Psoas muscle (tissue), 7 donors: ENCODE measurements at regions not wholly inside any gene's neighbourhood (a gene's known extent, or its start where the extent isn't known, plus 50 kb on each side); places are given as distances from the start of the nearest gene placed in this dataset.

ENCODE experiments used
- ATAC-seq, 4 donors: fragments of 200-7000 bp; cut with Tn5 transposase; one replicate each; pipeline ENCODE4 v1.9.1; 2020; ENCODE audit warnings: moderate library complexity in 3 of 4, mild to moderate bottlenecking in 2 of 4
- DNase-seq, 2 donors: peaks; one replicate each; pipeline ENCODE4 v3.0.0-alpha.2; 2020
- H3K27ac ChIP-seq: fragments of 200-600 bp; one replicate; pipeline ENCODE4 v1.8.0; 2022
- H3K27me3 ChIP-seq, 3 donors: fragments of 200-600 bp in 1 of 3; one replicate each; pipeline versions ENCODE4 v1.6.1 to v1.8.0; 2013 to 2022; ENCODE audit warnings: low read length in 2 of 3, mild to moderate bottlenecking in 2 of 3, moderate library complexity in 1 of 3; ENCODE audit not compliant: insufficient read depth in 3 of 3
- H3K36me3 ChIP-seq, 2 donors: fragments of 200-600 bp in 1 of 2; one replicate each; pipeline versions ENCODE4 v1.6.1 to v1.8.0; 2013 to 2022; ENCODE audit warnings: low read depth in 1 of 2, mild to moderate bottlenecking in 1 of 2, moderate library complexity in 1 of 2; ENCODE audit not compliant: insufficient read depth in 1 of 2
- H3K4me1 ChIP-seq: fragments of 200-600 bp; one replicate; pipeline ENCODE4 v1.8.0; 2022
- H3K4me3 ChIP-seq: fragments of 200-600 bp; one replicate; pipeline ENCODE4 v1.8.0; 2022; ENCODE audit warnings: mild to moderate bottlenecking
- H3K9me3 ChIP-seq: fragments of 200-600 bp; one replicate; pipeline ENCODE4 v1.8.0; 2022
- CTCF ChIP-seq: fragments of 200-600 bp; IDR thresholded peaks from one replicate; pipeline ENCODE4 v1.8.0; 2022; ENCODE audit warnings: antibody characterized with exemption
- WGBS, 3 donors: extraction: QIAGEN DNeasy Blood & Tissue Kit; methylation state at CpG; one replicate each; pipeline versions ENCODE4 v1.1.6 to v1.1.7; 2013; 5-methylcytosine and 5-hydroxymethylcytosine counted together
- intact Hi-C, 2 donors: fragments of 100-400 bp; cut with DNase I; formaldehyde crosslinking; loops; one replicate each; pipeline versions ENCODE4 v1.11.0 to v1.14.2; 2022
- donor health status: healthy with polysubstance abuse.
- donor health status: DM: no; HTN: no; CAD: no; lungs with moderate emphysema.
- donor health status: Bipolar disorder and iron deficiency.
- donor health status: healthy.
- donor health status: DM: yes; HTN: yes; CAD: no.
- donor health status: DM: no; HTN: no; CAD: no.
- donor health status: DM: yes; HTN: yes; CAD: no.

DNA sequence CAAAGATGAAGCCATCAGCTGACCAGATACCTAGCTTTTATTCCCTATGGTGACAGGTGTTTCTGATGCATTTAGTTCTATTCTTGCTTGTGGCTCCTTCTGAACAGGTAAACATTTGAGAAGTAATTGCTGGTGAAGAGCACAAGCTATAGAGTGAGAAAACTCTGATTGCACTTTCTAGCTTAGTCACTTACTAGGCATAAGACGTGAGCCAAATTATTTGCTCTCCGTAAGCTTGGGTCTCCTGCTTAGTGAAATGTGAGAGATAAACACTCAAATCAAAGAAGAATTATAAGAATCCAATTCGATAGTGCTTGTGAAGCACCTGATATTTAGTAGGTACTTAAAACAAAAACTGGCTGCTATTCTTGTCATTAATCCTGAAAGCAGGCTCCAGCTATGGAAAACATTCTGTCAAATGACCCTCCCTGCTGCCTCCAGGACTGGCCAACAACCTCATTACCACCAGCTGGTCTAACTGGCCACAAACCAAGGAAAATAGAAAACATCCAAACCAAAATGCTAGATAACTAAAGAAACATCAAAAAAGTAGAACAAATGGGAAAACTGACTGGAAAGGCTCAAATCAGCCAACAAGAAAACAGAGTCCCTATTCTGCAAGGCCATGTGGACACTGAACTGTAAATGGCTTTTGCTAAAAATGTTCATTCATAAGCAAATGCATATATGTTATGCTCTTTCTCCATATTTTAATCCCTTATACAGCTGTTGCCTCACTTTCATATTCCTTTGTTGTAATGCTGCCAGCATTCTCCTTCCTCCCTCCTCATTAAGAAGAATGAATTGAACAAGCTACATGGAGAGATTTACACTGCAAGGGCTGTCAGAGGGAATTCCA, 616.1 kb downstream of the DTWD2 start:
- no peaks in the 10 kb centered on the region for H3K36me3 ChIP-seq
- TF ChIP-seq CTCF: no peak
- H3K4me3 ChIP-seq: no peak overlapping the region
- H3K9me3 ChIP-seq: no peaks in the 10 kb centered on the region
- no peak overlapping the region for H3K27ac ChIP-seq
- intact Hi-C loops: no loop called here
- ATAC-seq (no peak), DNase-seq (no peak)
- 22 to 30% (median 25%) methylated on average over 3 of the region's 3 CpGs for WGBS, 3 donors
- no peaks in the 10 kb centered on the region for H3K4me1 ChIP-seq
- H3K27me3 ChIP-seq: no peaks in the 10 kb centered on the region

DNA sequence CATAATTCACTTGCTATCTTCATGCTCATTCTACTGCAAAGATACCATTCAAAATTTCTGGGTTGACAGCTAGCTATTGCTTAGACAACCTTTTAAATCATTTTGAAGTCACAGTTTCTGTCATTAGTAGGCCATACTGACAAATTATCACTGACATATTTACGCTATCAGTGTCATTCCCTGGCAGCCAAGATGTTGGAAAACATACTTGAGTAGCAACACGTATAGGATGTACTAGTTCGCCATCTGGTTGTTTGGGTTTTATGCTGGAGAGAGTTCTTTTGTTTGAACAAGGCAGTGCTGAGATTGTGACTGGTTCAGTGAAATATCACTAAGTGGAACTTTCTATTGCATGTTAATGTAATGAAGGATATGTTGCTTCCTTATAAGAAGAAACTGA, 621.9 kb downstream of the DTWD2 start:
- no peaks in the 10 kb centered on the region for H3K36me3 ChIP-seq
- no peak for TF ChIP-seq CTCF
- H3K27me3 ChIP-seq: no peaks in the 10 kb centered on the region
- no peaks in the 10 kb centered on the region for H3K9me3 ChIP-seq
- H3K4me1 ChIP-seq: no peaks in the 10 kb centered on the region
- ATAC-seq (no peak), DNase-seq (no peak)
- no peak overlapping the region for H3K4me3 ChIP-seq
- H3K27ac ChIP-seq: no peak overlapping the region
- 85 to 88% (median 85%) methylated on average over 3 of the region's 3 CpGs for WGBS, 3 donors
- intact Hi-C loops: no loop called here

- no peaks in the 10 kb centered on the region for H3K27me3 ChIP-seq
- intact Hi-C loops: no loop called here
- ATAC-seq: no peak
- WGBS, 3 donors: 72 to 86% (median 80%) methylated on average over 4 of the region's 4 CpGs
- no peaks in the 10 kb centered on the region for H3K4me1 ChIP-seq
- no peak for TF ChIP-seq CTCF
- DNase-seq: no peak
- H3K9me3 ChIP-seq: no peaks in the 10 kb centered on the region
- H3K4me3 ChIP-seq: no peak overlapping the region
- no peaks in the 10 kb centered on the region for H3K36me3 ChIP-seq
- H3K27ac ChIP-seq: no peak overlapping the region
Observed at GRCh38 chr5:118365718-118366117, 622.6 kb downstream of the DTWD2 start.

- Histone ChIP-seq H3K4me3 (no peak overlapping the region), H3K36me3 (no peaks in the 10 kb centered on the region), H3K27me3 (no peaks in the 10 kb centered on the region), H3K27ac (no peak overlapping the region), H3K4me1 (no peaks in the 10 kb centered on the region), H3K9me3 (no peaks in the 10 kb centered on the region)
- ATAC-seq (no peak), DNase-seq (no peak)
- no peak for TF ChIP-seq CTCF
- intact Hi-C loops: no loop called here
Observed at GRCh38 chr5:118354797-118355196, 633.5 kb downstream of the DTWD2 start.

DNA sequence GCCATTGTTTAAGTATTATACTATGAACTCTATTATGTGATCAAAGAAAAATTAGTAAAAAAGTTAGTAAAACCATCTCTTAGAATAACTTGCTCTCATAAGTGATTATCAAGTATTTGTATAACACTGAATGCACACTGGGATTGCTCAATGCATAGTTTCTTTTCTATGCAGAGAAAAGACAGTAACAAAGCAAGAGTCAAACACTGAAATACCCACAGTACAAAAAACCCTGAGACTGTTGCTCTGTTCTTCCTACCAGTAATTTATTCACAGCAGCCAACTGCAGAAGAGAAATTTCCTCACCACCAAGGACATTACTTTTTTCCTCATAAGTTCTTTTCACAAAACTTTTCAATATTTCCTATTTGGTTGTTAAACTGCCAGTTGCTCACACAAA, 634.4 kb downstream of the DTWD2 start:
- no peak for DNase-seq
- no peaks in the 10 kb centered on the region for H3K4me1 ChIP-seq
- no peak for TF ChIP-seq CTCF
- no peaks in the 10 kb centered on the region for H3K27me3 ChIP-seq
- no peak for ATAC-seq
- H3K27ac ChIP-seq: no peak overlapping the region
- intact Hi-C loops: no loop called here
- H3K4me3 ChIP-seq: no peak overlapping the region
- H3K36me3 ChIP-seq: no peaks in the 10 kb centered on the region
- H3K9me3 ChIP-seq: no peaks in the 10 kb centered on the region
